HL-60 (cell line): ENCODE measurements at regions not wholly inside any gene's neighbourhood (a gene's known extent, or its start where the extent isn't known, plus 50 kb on each side); places are given as distances from the start of the nearest gene placed in this dataset.
A peak's percentile ranks its signal among the peaks of the same experiment; 100 is the strongest.

Experiments used
- DNase-seq, 2 experiments: peaks; one replicate each; pipeline ENCODE4 v3.0.0-alpha.2; 2010 to 2020; ENCODE audit warnings: low read depth in 1 of 2, low spot score in 1 of 2
- H3K27ac ChIP-seq: fragments of 250-450 bp; sonication (Bioruptor Pico); replicated peaks from 2 replicates; pipeline ENCODE4 v1.5.1; 2020; ENCODE audit warnings: mild to moderate bottlenecking, moderate library complexity
- H3K27me3 ChIP-seq: fragments of 250-450 bp; sonication (Bioruptor Pico); 2 replicates; pipeline ENCODE4 v1.5.1; 2021; ENCODE audit warnings: mild to moderate bottlenecking, moderate library complexity; ENCODE audit not compliant: insufficient read depth, poor library complexity, severe bottlenecking
- H3K4me3 ChIP-seq: replicated peaks from 2 replicates; pipeline ENCODE4 v1.5.1; 2011; ENCODE audit warnings: mild to moderate bottlenecking, control low read depth, low read length; ENCODE audit not compliant: insufficient read depth
- GABPA ChIP-seq: IDR thresholded peaks from 2 replicates; pipeline ENCODE4 v1.6.1; 2012; ENCODE audit warnings: low read depth
- POLR2AphosphoS5 ChIP-seq: IDR thresholded peaks from 2 replicates; pipeline ENCODE4 v1.6.1; 2012; ENCODE audit warnings: low read depth
- REST ChIP-seq: IDR thresholded peaks from 2 replicates; pipeline ENCODE4 v1.6.1; 2012; ENCODE audit warnings: low read depth; ENCODE audit not compliant: insufficient replicate concordance
- SPI1 ChIP-seq: IDR thresholded peaks from 2 replicates; pipeline ENCODE4 v1.6.1; 2012; ENCODE audit warnings: low read depth, mild to moderate bottlenecking, borderline replicate concordance
- TF ChIP-seq, protein P1 (sequence below): IDR thresholded peaks from one replicate; pipeline ENCODE4 v1.5.1; 2011; ENCODE audit warnings: low read length, control low read depth, inconsistent platforms; ENCODE audit not compliant: insufficient read depth

- TF ChIP-seq, protein P1, sequence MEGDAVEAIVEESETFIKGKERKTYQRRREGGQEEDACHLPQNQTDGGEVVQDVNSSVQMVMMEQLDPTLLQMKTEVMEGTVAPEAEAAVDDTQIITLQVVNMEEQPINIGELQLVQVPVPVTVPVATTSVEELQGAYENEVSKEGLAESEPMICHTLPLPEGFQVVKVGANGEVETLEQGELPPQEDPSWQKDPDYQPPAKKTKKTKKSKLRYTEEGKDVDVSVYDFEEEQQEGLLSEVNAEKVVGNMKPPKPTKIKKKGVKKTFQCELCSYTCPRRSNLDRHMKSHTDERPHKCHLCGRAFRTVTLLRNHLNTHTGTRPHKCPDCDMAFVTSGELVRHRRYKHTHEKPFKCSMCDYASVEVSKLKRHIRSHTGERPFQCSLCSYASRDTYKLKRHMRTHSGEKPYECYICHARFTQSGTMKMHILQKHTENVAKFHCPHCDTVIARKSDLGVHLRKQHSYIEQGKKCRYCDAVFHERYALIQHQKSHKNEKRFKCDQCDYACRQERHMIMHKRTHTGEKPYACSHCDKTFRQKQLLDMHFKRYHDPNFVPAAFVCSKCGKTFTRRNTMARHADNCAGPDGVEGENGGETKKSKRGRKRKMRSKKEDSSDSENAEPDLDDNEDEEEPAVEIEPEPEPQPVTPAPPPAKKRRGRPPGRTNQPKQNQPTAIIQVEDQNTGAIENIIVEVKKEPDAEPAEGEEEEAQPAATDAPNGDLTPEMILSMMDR = peak; percentile 5
- TF ChIP-seq POLR2AphosphoS5 (no peak), GABPA (no peak)
- Histone ChIP-seq H3K27me3 (no peaks in the 10 kb centered on the region), H3K27ac (no peak overlapping the region)
These were observed 108.6 kb downstream of the ACER2 start for GRCh38 chr9:19517202-19517942.

GRCh38 chr9:19516348-19516747 lies 107.5 kb downstream of the ACER2 start:
- Histone ChIP-seq H3K27me3 (no peaks in the 10 kb centered on the region), H3K4me3 (no peak overlapping the region), H3K27ac (no peak overlapping the region)
- DNase-seq = no peak
- TF ChIP-seq SPI1 (no peak), GABPA (no peak), REST (no peak), POLR2AphosphoS5 (no peak)
- TF ChIP-seq, protein P1 = no peak

More at GRCh38 chr9:19517202-19517942, 108.6 kb downstream of the ACER2 start:
- no peak overlapping the region for H3K4me3 ChIP-seq
- DNase-seq = no peak

GRCh38 chr9:19513671-19514275 lies 105.0 kb downstream of the ACER2 start:
- DNase-seq = no peak
- TF ChIP-seq SPI1 = peak; percentile 51
- no peak for TF ChIP-seq POLR2AphosphoS5
- no peak overlapping the region for H3K27ac ChIP-seq
- H3K27me3 ChIP-seq = no peaks in the 10 kb centered on the region
- H3K4me3 ChIP-seq = no peak overlapping the region

DNA sequence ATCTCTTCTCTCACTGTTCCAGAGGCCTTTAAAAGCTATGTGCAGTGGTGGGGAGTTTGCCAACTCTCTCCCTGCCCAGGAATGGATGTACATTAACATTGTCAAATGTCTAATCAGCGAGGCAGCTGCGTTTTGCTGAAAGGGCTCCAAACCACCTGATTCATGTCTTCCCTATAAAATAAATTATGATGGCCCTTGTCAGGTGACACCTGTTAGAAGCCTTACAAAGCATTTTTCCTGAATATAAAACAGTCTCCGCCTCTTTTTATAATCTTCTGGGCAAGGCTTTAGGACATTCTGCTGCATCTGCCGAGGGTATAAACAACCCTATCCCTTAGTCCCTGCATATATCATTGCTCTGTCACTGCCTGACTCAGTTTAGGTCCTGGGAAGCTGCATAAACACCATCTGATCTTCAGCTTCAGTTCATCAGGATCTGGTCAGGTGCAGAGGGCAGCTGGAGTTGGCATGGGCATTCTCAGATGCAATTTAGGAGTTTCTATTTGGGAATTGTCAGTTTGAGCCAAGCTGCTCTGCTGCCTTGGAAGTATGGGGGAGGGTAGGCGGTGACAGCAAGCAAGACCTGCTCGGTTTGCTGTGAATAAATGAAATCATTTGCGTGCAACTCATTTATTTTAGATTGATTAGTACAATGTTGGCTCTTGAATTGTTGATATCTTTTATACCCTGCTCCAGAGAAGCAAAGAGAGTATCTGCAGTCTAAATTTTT lies 103.5 kb downstream of the ACER2 start:
- no peak overlapping the region for H3K27ac ChIP-seq
- DNase-seq = no peak

More for the DNA sequence above, 103.5 kb downstream of the ACER2 start:
- Histone ChIP-seq H3K4me3 (no peak overlapping the region), H3K27me3 (no peaks in the 10 kb centered on the region)
- TF ChIP-seq REST = no peak
